Osteocyte (in vitro differentiated cells): ENCODE measurements at regions not wholly inside any gene's neighbourhood (a gene's known extent, or its start where the extent isn't known, plus 50 kb on each side); places are given as distances from the start of the nearest gene placed in this dataset.

Experiments
- DNase-seq: peaks from one replicate; pipeline ENCODE4 v3.0.0; 2021; ENCODE audit warnings: mixed read lengths; ENCODE audit not compliant: unreplicated experiment; ENCODE audit errors: extremely low spot score
- H3K27ac Mint-ChIP-seq: one replicate; pipeline ENCODE4 v1.8.0; 2021; ENCODE audit warnings: mild to moderate bottlenecking, mixed read lengths; ENCODE audit not compliant: unreplicated experiment
- H3K27me3 Mint-ChIP-seq: one replicate; pipeline ENCODE4 v1.8.0; 2021; ENCODE audit warnings: mixed read lengths; ENCODE audit not compliant: unreplicated experiment
- H3K36me3 Mint-ChIP-seq: one replicate; pipeline ENCODE4 v1.8.0; 2021; ENCODE audit warnings: mixed read lengths; ENCODE audit not compliant: unreplicated experiment
- H3K4me1 Mint-ChIP-seq: one replicate; pipeline ENCODE4 v1.8.0; 2021; ENCODE audit warnings: mixed read lengths; ENCODE audit not compliant: unreplicated experiment
- H3K4me3 Mint-ChIP-seq: one replicate; pipeline ENCODE4 v1.8.0; 2021; ENCODE audit warnings: mild to moderate bottlenecking, moderate library complexity, mixed read lengths; ENCODE audit not compliant: unreplicated experiment
- H3K9me3 Mint-ChIP-seq: one replicate; pipeline ENCODE4 v1.8.0; 2021; ENCODE audit warnings: mixed read lengths; ENCODE audit not compliant: unreplicated experiment
- TF ChIP-seq, protein P1 (sequence below): fragments of 200-600 bp; sonication (generic); IDR thresholded peaks from 2 replicates; pipeline ENCODE4 v1.5.0; 2021; ENCODE audit warnings: antibody characterized with exemption, mild to moderate bottlenecking, moderate library complexity

DNA sequence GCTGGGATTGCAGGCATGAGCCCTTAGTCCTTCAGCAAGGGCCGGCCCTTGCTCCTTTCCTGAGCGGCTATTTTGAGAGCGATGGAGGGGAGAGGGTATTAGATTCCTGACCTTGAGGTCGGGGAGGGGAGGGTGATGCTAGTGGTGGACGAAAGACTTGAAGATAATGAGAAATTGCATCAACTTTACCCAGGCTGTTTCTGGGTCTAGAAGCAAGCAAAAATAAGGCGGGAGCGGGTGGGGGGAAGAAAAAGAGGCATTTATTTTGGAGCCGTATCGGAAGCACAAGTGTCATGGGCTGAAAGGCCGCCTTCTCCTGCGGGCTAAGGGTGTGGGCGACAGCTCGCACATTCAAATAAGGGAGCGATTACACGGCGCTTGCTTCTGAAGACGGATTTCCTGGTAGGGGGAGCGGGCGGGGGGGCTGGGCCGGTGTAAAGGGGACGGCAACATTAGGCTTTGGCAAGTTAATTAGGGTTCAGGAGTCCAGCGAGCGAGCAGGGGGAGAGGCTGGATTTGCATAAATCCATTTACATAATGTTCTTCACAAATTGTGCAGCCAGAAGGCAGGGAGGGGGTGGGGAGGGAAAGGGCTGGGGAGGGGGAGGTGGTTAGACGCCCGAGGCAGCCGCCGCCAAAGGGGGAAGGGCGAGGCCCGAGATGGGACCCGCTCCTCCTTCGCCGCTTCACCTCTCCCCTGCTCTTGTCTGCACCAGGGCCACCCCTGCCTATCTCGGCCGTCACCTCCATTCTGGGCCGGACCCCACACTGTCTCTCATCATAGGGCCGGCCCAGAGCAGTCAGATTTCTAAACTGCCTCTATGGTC lies 245.9 kb downstream of the MIAT start:
- H3K36me3 Mint-ChIP-seq = peaks cover under 1% of the 10 kb centered on the region
- H3K27ac Mint-ChIP-seq = no peak overlapping the region
- DNase-seq = no peak
- H3K27me3 Mint-ChIP-seq = no peaks in the 10 kb centered on the region
- no peak overlapping the region for H3K4me3 Mint-ChIP-seq
- TF ChIP-seq, protein P1, sequence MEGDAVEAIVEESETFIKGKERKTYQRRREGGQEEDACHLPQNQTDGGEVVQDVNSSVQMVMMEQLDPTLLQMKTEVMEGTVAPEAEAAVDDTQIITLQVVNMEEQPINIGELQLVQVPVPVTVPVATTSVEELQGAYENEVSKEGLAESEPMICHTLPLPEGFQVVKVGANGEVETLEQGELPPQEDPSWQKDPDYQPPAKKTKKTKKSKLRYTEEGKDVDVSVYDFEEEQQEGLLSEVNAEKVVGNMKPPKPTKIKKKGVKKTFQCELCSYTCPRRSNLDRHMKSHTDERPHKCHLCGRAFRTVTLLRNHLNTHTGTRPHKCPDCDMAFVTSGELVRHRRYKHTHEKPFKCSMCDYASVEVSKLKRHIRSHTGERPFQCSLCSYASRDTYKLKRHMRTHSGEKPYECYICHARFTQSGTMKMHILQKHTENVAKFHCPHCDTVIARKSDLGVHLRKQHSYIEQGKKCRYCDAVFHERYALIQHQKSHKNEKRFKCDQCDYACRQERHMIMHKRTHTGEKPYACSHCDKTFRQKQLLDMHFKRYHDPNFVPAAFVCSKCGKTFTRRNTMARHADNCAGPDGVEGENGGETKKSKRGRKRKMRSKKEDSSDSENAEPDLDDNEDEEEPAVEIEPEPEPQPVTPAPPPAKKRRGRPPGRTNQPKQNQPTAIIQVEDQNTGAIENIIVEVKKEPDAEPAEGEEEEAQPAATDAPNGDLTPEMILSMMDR = no peak
- peaks cover 5% of the 10 kb centered on the region for H3K9me3 Mint-ChIP-seq
- peaks cover 21% of the 10 kb centered on the region for H3K4me1 Mint-ChIP-seq

DNA sequence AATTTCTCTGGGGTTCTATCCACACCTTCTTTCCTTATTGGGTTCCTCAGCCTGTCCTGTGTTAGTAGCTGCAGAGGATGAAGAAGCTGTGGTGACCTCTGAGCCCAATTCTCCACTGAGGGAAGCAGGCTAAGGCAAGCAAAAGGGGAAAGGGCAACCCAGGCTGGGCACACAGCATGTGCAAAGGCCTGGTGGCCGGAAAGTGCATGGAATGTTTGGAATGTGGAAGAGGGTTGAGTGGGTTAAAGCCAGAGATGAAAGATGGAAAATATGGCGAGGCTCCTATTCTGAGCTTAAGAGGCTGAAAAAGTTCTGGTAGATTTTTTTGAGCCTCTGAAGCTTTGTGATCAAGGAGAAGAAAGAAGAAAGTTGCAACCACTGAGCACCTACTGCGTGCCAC lies 247.1 kb downstream of the MIAT start:
- no peak overlapping the region for H3K4me3 Mint-ChIP-seq
- H3K4me1 Mint-ChIP-seq = peaks cover 21% of the 10 kb centered on the region
- TF ChIP-seq, protein P1 = no peak
- no peaks in the 10 kb centered on the region for H3K9me3 Mint-ChIP-seq
- no peak for DNase-seq
- no peak overlapping the region for H3K27ac Mint-ChIP-seq
- no peaks in the 10 kb centered on the region for H3K36me3 Mint-ChIP-seq
- no peaks in the 10 kb centered on the region for H3K27me3 Mint-ChIP-seq

DNA sequence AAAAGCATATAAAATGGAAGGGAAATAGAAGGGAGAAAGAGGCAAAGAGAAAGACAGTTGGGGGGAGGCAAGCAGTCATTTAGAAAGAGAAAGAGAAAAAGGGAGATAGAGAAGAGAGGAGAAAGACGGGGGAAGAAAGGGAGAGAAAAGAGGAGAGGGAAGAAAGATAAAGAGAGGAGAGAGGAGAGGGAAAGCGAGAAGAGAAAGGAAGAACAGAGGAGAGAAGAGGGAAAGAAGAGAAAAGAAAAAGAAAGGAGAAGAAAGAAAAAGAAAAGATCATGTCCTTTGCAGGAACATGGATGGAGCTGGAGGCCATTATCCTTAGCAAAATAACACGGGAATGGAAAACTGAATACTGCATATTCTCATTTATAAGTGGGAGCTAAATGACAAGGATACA lies 247.7 kb downstream of the MIAT start:
- DNase-seq = no peak
- Mint-ChIP-seq H3K4me1 (peaks cover 21% of the 10 kb centered on the region), H3K36me3 (no peaks in the 10 kb centered on the region), H3K27me3 (no peaks in the 10 kb centered on the region), H3K9me3 (no peaks in the 10 kb centered on the region), H3K27ac (no peak overlapping the region), H3K4me3 (no peak overlapping the region)
- TF ChIP-seq, protein P1 = no peak

DNA sequence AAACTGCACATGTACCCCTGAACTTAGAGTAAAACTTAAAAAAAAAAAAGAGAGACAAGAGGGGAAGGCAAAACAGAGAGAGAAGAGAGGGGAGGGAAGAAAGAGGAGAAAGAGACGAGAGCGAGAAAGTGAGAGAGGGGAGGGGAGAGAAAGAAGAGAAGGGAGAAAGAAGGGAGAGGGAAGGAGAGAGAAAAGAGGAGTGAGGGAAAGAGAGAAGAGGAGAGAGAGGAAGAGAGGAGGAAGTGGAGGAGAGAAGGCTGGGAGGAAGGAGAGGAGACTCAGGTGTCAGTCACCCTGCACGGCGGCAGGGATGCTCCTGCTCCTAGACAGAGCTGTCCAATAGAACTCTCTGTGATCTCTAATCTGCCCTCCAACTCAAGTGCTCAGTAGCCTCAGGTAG lies 248.3 kb downstream of the MIAT start:
- H3K27me3 Mint-ChIP-seq = no peaks in the 10 kb centered on the region
- no peak overlapping the region for H3K27ac Mint-ChIP-seq
- no peak for DNase-seq
- H3K9me3 Mint-ChIP-seq = no peaks in the 10 kb centered on the region
- no peaks in the 10 kb centered on the region for H3K36me3 Mint-ChIP-seq
- H3K4me3 Mint-ChIP-seq = no peak overlapping the region
- H3K4me1 Mint-ChIP-seq = peaks cover 21% of the 10 kb centered on the region
- TF ChIP-seq, protein P1 = no peak

DNA sequence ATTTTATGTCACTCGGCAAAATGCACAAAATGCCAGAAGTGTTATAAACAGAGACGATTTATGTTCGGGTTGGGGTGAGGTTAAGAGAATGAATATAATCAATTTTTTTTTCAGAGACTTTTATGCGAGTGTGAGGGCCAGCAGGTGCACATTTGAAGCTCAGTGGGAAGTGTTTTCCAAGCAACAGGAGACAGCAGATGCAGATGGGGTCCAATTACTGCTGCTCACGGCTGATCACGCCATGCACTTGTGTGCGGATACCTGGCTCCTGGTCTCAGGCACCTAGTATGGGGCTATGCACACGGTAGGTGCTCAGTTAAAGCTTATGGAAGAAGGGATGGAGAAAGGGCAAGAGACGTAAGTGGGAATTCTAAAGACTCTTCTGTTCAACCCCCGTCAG lies 249.1 kb downstream of the MIAT start:
- no peaks in the 10 kb centered on the region for H3K27me3 Mint-ChIP-seq
- H3K27ac Mint-ChIP-seq = no peak overlapping the region
- H3K9me3 Mint-ChIP-seq = no peaks in the 10 kb centered on the region
- no peak overlapping the region for H3K4me3 Mint-ChIP-seq
- TF ChIP-seq, protein P1 = no peak
- H3K4me1 Mint-ChIP-seq = peaks cover 21% of the 10 kb centered on the region
- H3K36me3 Mint-ChIP-seq = no peaks in the 10 kb centered on the region
- DNase-seq = no peak
